GM20000 (cell line): ENCODE measurements at regions not wholly inside any gene's neighbourhood (a gene's known extent, or its start where the extent isn't known, plus 50 kb on each side); places are given as distances from the start of the nearest gene placed in this dataset.
"Not testable (repeated sequence)": the region's sequence is repeated elsewhere in the genome, so short reads cannot be mapped to it uniquely, and the experiment has no call there.

Source experiments
- DNase-seq: peaks from one replicate; pipeline ENCODE4 v3.0.0; 2012; ENCODE audit warnings: low spot score
- TF ChIP-seq, protein P1 (sequence below): IDR thresholded peaks from 2 replicates; pipeline ENCODE4 v1.5.1; 2012; ENCODE audit warnings: mild to moderate bottlenecking, control low read depth; ENCODE audit errors: extremely low read depth, missing control alignments

DNA sequence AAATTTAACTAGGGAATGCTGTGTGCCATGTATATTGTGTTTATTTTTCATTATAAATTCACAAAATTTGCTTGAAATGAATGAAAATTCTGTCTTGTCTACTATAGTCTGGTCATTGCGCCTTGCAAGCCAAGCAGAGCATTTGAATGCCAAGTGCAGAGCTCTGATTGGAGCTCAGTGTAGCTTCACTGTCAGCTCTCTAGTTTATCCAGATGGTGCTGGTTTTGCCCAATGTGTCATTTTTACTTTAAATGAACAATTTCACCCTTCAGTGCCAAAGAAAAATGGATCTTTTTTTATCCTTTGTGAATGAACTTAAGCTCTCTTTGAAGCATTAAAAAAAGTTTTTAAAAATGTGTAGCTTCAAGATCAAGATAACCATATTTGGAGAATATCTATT lies 225.6 kb upstream of the CACNA2D1 start:
- no peak for DNase-seq
- TF ChIP-seq, protein P1, sequence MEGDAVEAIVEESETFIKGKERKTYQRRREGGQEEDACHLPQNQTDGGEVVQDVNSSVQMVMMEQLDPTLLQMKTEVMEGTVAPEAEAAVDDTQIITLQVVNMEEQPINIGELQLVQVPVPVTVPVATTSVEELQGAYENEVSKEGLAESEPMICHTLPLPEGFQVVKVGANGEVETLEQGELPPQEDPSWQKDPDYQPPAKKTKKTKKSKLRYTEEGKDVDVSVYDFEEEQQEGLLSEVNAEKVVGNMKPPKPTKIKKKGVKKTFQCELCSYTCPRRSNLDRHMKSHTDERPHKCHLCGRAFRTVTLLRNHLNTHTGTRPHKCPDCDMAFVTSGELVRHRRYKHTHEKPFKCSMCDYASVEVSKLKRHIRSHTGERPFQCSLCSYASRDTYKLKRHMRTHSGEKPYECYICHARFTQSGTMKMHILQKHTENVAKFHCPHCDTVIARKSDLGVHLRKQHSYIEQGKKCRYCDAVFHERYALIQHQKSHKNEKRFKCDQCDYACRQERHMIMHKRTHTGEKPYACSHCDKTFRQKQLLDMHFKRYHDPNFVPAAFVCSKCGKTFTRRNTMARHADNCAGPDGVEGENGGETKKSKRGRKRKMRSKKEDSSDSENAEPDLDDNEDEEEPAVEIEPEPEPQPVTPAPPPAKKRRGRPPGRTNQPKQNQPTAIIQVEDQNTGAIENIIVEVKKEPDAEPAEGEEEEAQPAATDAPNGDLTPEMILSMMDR: no peak

DNA sequence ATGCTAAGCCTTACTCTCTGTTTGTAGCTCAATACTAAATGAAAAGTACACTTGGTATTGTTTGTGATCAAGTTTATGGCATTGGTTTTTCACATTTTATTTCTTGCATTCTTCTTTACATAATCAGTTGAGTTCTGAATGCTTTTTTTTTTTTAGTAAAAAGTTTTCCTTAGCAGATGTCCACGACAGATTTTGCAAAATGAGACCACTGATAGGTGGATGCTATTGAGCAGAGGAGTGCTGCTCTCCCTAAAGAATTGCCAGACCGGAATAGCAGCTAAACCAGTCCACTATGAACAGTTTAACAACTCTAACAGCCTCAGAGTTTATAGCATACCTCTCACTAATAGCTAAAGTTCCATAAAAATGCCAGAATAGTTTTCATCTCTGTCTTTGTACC lies 225.1 kb upstream of the CACNA2D1 start:
- DNase-seq: no peak
- TF ChIP-seq, protein P1: no peak

DNA sequence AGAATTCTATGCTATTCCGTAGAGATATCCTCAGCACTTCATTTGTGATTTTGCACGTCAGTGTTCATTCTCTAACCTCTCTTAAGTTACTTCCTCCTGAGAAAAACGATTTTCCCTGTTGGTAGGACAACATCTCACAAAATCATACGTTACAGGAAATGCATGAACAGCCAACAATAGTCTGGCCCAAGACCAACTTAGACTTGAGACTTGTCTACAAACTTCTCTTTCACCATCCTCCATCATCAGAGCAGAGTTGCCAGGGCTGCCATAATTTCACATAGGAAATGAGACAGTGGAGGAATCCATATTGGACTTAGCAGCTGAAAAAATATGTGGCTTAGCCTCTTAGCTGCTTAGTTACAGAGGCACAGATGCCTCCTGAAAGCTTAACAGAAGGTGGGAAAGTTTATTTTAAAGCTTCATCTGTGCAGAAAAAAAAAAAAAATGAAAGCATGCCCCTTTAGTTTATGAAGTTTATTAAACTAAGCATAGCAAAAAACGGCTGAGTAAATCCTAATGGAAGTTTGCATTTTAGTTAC lies 222.5 kb upstream of the CACNA2D1 start:
- DNase-seq: no peak
- TF ChIP-seq, protein P1: no peak

DNA sequence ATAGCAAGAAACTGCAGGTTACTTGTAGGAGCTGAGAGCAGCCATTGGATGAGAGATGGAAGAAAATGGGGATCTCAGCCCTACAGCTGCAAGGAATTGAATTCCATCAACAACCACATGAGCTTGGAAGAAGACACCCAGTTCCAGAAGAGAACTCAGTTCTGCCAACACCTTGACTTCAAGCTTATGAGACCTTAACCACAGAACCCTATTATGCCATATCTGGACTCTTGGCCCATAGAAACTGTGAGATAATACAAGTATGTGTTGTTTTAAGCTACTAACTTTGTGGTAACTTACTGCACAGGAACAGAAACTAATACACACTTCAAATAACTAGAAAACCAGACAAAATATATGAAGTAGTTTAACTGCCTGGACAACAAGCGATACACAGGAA lies 212.4 kb upstream of the CACNA2D1 start:
- TF ChIP-seq, protein P1: no peak
- no peak for DNase-seq

DNA sequence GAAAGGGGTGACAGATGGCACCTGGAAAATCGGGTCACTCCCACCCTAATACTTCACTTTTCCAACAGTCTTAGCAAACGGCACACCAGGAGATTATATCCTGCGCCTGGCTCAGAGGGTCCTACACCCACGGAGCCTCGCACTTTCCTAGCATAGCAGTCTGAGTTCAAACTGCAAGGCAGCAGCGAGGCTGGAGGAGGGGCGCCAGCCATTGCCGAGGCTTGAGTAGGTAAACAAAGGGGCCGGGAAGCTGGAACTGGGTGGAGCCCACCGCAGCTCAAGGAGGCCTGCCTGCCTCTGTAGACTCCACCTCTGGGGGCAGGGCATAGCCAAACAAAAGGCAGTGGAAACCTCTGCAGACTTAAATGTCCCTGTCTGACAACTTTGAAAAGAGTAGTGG lies 206.5 kb upstream of the CACNA2D1 start:
- DNase-seq: not testable (repeated sequence)

DNA sequence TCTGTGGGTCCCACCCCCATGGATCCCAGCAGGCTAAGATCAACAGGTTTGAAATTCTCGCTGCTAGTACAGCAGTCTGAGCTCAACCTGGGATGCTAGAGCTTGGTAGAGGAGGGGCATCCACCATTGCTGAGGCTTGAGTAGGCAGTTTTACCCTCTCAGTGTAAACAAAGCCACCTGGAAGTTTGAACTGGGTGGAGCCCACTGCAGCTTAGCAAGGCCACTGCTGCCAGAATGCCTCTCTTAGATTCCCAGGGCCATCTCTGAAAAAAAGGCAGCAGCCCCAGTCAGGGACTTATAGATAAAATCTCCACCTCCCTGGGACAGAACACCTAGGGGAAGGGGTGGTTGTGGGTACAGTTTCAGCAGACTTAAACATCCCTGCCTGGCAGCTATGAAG lies 190.0 kb upstream of the CACNA2D1 start:
- DNase-seq: no peak
- TF ChIP-seq, protein P1: no peak

DNA sequence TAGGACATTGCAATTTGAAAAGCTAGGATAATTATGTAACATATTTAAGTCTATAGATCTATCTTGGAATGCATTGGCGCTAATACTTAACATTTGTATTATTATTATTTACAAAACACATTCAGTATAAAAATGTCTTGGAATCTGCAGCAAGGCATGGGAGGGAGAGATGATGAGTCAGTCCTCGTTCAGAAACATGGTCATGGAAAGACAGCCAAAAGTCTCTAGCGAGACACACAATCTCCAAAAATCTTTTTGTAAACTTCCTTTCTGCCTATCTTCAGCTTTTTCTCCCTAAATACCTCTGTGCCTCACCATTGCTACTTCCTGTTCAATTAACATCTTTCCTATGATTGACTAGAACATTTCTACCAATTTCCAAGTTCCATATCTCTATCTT lies 188.4 kb upstream of the CACNA2D1 start:
- DNase-seq: no peak

DNA sequence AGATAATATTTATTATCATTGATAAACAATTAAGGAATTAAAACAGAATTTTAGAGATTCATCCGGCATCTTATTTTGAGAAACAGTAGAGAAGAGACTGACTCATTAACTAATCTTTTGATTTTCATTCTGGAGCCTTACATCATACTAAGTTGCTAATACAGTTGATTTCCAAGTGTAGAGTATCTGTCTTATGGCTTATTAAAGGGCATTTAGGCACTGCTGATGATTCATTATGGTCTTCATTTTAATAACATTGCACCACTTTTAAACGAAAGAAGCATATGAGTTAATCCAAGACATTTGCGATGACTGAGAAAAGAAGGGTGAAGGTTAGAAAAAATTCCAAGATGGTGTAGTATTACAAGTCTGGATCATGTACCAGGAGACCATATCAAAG lies 186.0 kb upstream of the CACNA2D1 start:
- TF ChIP-seq, protein P1: no peak
- DNase-seq: no peak

More for the DNA sequence above, 188.4 kb upstream of the CACNA2D1 start:
- TF ChIP-seq, protein P1: no peak
